AG09319 (cell line): ENCODE measurements at regions not wholly inside any gene's neighbourhood (a gene's known extent, or its start where the extent isn't known, plus 50 kb on each side); places are given as distances from the start of the nearest gene placed in this dataset.

Source experiments
- DNase-seq: peaks from one replicate; pipeline ENCODE4 v3.0.0-alpha.2; 2010; ENCODE audit warnings: low read depth; ENCODE audit errors: extremely low read depth
- CTCF ChIP-seq: IDR thresholded peaks from 2 replicates; pipeline ENCODE4 v1.5.1; 2011; ENCODE audit warnings: low read depth, mild to moderate bottlenecking, inconsistent platforms, low read length, moderate library complexity

- TF ChIP-seq CTCF, result no peak
These were observed 438.6 kb downstream of the TXNL1 start for GRCh38 chr18:56199580-56200330.

GRCh38 chr18:56197241-56197859 lies 441.0 kb downstream of the TXNL1 start:
- no peak for TF ChIP-seq CTCF

More at GRCh38 chr18:56199580-56200330, 438.6 kb downstream of the TXNL1 start:
- no peak for DNase-seq

GRCh38 chr18:56196495-56197225 lies 441.7 kb downstream of the TXNL1 start:
- DNase-seq, result no peak
- no peak for TF ChIP-seq CTCF

More at GRCh38 chr18:56197241-56197859, 441.0 kb downstream of the TXNL1 start:
- no peak for DNase-seq

GRCh38 chr18:56191334-56191733 lies 447.1 kb downstream of the TXNL1 start:
- no peak for DNase-seq
- TF ChIP-seq CTCF, result no peak

GRCh38 chr18:56189615-56190014 lies 448.8 kb downstream of the TXNL1 start:
- DNase-seq, result no peak
- no peak for TF ChIP-seq CTCF

GRCh38 chr18:56188529-56189275 lies 449.7 kb downstream of the TXNL1 start:
- DNase-seq, result no peak
- no peak for TF ChIP-seq CTCF

- DNase-seq, result no peak
- TF ChIP-seq CTCF, result no peak
These were observed 452.1 kb downstream of the TXNL1 start for GRCh38 chr18:56186319-56186718.
